GM12891 (cell line): ENCODE measurements at regions not wholly inside any gene's neighbourhood (a gene's known extent, or its start where the extent isn't known, plus 50 kb on each side); places are given as distances from the start of the nearest gene placed in this dataset.

Source experiments
- POLR2A ChIP-seq: IDR thresholded peaks from 2 replicates; pipeline ENCODE4 v1.6.1; 2011; ENCODE audit warnings: low read depth, low read length, control low read depth
- POLR2AphosphoS5 ChIP-seq: IDR thresholded peaks from 2 replicates; pipeline ENCODE4 v1.6.1; 2011; ENCODE audit warnings: low read depth, low read length, control low read depth
- POU2F2 ChIP-seq: IDR thresholded peaks from 2 replicates; pipeline ENCODE4 v1.6.1; 2011; ENCODE audit warnings: low read depth, mild to moderate bottlenecking, control low read depth, low read length, moderate library complexity
- SPI1 ChIP-seq: IDR thresholded peaks from 2 replicates; pipeline ENCODE4 v1.6.1; 2011; ENCODE audit warnings: low read depth, low read length, control low read depth
- TAF1 ChIP-seq: IDR thresholded peaks from 2 replicates; pipeline ENCODE4 v1.6.1; 2011; ENCODE audit warnings: low read depth, low read length, control low read depth

DNA sequence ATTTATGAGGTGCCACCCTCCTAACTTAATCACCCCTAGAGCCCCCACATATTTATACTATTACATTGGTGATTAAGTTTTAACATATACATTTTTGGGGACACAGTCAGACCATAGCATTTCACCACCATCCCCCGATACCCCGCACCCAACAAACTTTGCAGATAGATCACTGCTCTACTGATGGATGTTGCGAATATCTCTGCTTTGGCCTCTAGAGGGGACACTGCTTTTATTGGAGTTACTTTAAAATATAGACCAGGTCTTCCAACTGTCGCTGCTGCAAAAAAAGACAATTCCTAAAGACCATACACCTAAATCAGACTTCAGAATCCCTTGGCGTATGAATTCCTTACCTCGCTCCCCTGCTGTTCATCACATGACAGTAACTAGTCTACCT lies 115.8 kb upstream of the FSHR start:
- TF ChIP-seq POLR2A, result no peak
- TF ChIP-seq POLR2AphosphoS5, result no peak
- TF ChIP-seq POU2F2, result no peak
- no peak for TF ChIP-seq TAF1
- TF ChIP-seq SPI1, result no peak
